Ascending aorta (tissue), 2 donors: ENCODE measurements at regions not wholly inside any gene's neighbourhood (a gene's known extent, or its start where the extent isn't known, plus 50 kb on each side); places are given as distances from the start of the nearest gene placed in this dataset.
"Not testable (repeated sequence)": the region's sequence is repeated elsewhere in the genome, so short reads cannot be mapped to it uniquely, and the experiment has no call there.

Source experiments
- DNase-seq, 2 donors: peaks; one replicate each; pipeline ENCODE4 v3.0.0-alpha.2; 2019; ENCODE audit warnings: low spot score in 2 of 2
- H3K27ac ChIP-seq, 2 donors: fragments of 200-600 bp; sonication (generic); one replicate each; pipeline ENCODE4 v1.5.1; 2016 to 2017; ENCODE audit warnings: mild to moderate bottlenecking in 1 of 2
- H3K27me3 ChIP-seq: fragments of 200-600 bp; sonication (generic); one replicate; pipeline ENCODE4 v1.5.1; 2017
- H3K36me3 ChIP-seq, 2 donors: fragments of 200-600 bp; sonication (generic); one replicate each; pipeline ENCODE4 v1.5.1; 2016
- H3K4me1 ChIP-seq, 2 donors: fragments of 200-600 bp; sonication (generic); one replicate each; pipeline ENCODE4 v1.5.1; 2016 to 2017; ENCODE audit warnings: mild to moderate bottlenecking in 1 of 2
- H3K4me3 ChIP-seq, 2 donors: fragments of 200-600 bp; sonication (generic); one replicate each; pipeline ENCODE4 v1.5.1; 2016 to 2017; ENCODE audit warnings: mild to moderate bottlenecking in 1 of 2
- H3K9me3 ChIP-seq, 2 donors: fragments of 200-600 bp; sonication (generic); one replicate each; pipeline ENCODE4 v1.5.1; 2016
- CTCF ChIP-seq, 3 experiments: fragments of 200-600 bp in 2 of 3; fragments of 450-650 bp in 1 of 3; sonication (generic) in 2 of 3; IDR thresholded peaks; one replicate each; pipeline ENCODE4 v1.5.1; 2016 to 2019; ENCODE audit warnings: antibody characterized with exemption in 3 of 3, mild to moderate bottlenecking in 1 of 3, moderate library complexity in 1 of 3
- intact Hi-C: fragments of 100-400 bp; cut with DNase I; formaldehyde crosslinking; loops from one replicate; pipeline ENCODE4 v1.15.1; 2023

- Histone ChIP-seq H3K27me3 (no peaks in the 10 kb centered on the region), H3K4me1 (no peaks in the 10 kb centered on the region), H3K9me3 (no peaks in the 10 kb centered on the region), H3K4me3 (no peak overlapping the region), H3K27ac (no peak overlapping the region), H3K36me3 (no peaks in the 10 kb centered on the region)
- DNase-seq: no peak
- intact Hi-C loops: no loop called here
- no peak for TF ChIP-seq CTCF (IDR thresholded peaks at IDR 0.05)
Observed at GRCh38 chr7:15128716-15129115, 226.2 kb upstream of the DGKB start.

- H3K36me3 ChIP-seq, intact Hi-C loops, H3K4me1 ChIP-seq, H3K27ac ChIP-seq, H3K27me3 ChIP-seq, DNase-seq, H3K4me3 ChIP-seq, H3K9me3 ChIP-seq: not testable (repeated sequence)
Observed at GRCh38 chr7:15126653-15127052, 224.1 kb upstream of the DGKB start.

GRCh38 chr7:15123901-15124300 is 221.3 kb upstream of the DGKB start:
- no peak overlapping the region for H3K27ac ChIP-seq
- H3K36me3 ChIP-seq: no peaks in the 10 kb centered on the region
- no peaks in the 10 kb centered on the region for H3K4me1 ChIP-seq
- no peak for TF ChIP-seq CTCF (IDR thresholded peaks at IDR 0.05)
- H3K27me3 ChIP-seq: no peaks in the 10 kb centered on the region
- H3K9me3 ChIP-seq: no peaks in the 10 kb centered on the region
- intact Hi-C loops: no loop called here
- no peak overlapping the region for H3K4me3 ChIP-seq
- no peak for DNase-seq

GRCh38 chr7:15113752-15114151 is 211.2 kb upstream of the DGKB start:
- Histone ChIP-seq H3K27me3 (no peaks in the 10 kb centered on the region), H3K9me3 (no peaks in the 10 kb centered on the region), H3K36me3 (no peaks in the 10 kb centered on the region), H3K4me3 (no peak overlapping the region), H3K4me1 (no peaks in the 10 kb centered on the region), H3K27ac (no peak overlapping the region)
- intact Hi-C loops: no loop called here
- DNase-seq: no peak
- no peak for TF ChIP-seq CTCF (IDR thresholded peaks at IDR 0.05)

- H3K4me1 ChIP-seq: no peaks in the 10 kb centered on the region
- no peak overlapping the region for H3K27ac ChIP-seq
- H3K36me3 ChIP-seq: no peaks in the 10 kb centered on the region
- H3K9me3 ChIP-seq: no peaks in the 10 kb centered on the region
- no peak for DNase-seq
- no peak overlapping the region for H3K4me3 ChIP-seq
- no peak for TF ChIP-seq CTCF (IDR thresholded peaks at IDR 0.05)
- H3K27me3 ChIP-seq: no peaks in the 10 kb centered on the region
- intact Hi-C loops: no loop called here
Observed at GRCh38 chr7:15105711-15106110, 203.2 kb upstream of the DGKB start.

- TF ChIP-seq CTCF (IDR thresholded peaks at IDR 0.05): no peak
- H3K4me1 ChIP-seq: no peaks in the 10 kb centered on the region
- no peaks in the 10 kb centered on the region for H3K36me3 ChIP-seq
- H3K27me3 ChIP-seq: no peaks in the 10 kb centered on the region
- no peak overlapping the region for H3K4me3 ChIP-seq
- no peaks in the 10 kb centered on the region for H3K9me3 ChIP-seq
- intact Hi-C loops: no loop called here
- H3K27ac ChIP-seq: no peak overlapping the region
- DNase-seq: no peak
Observed at GRCh38 chr7:15104411-15105092, 202.0 kb upstream of the DGKB start.
